ENCODE measurements at regions not wholly inside any gene's neighbourhood (a gene's known extent, or its start where the extent isn't known, plus 50 kb on each side); places are given as distances from the start of the nearest gene placed in this dataset.

- H3K27ac Mint-ChIP-seq (ENCODE audit: unreplicated experiment), result no peak overlapping the region
- no peak overlapping the region for H3K9ac ChIP-seq (ENCODE audit: low read length)
- no peak overlapping the region for H2AFZ ChIP-seq (ENCODE audit: low read depth, low read length)
- H3K27me3 ChIP-seq (ENCODE audit: insufficient read depth, low read length), result no peaks in the 10 kb centered on the region
- H3K4me1 Mint-ChIP-seq (ENCODE audit: low read depth, unreplicated experiment), result peaks cover 5% of the 10 kb centered on the region
- peaks cover 3% of the 10 kb centered on the region for H3K36me3 Mint-ChIP-seq (ENCODE audit: low read depth, unreplicated experiment)
- TF ChIP-seq CTCF (IDR thresholded peaks at IDR 0.05; ENCODE audit: insufficient read depth, low read depth, low read length) (no peak), EZH2 (IDR thresholded peaks at IDR 0.05; ENCODE audit: insufficient read depth, low read length) (no peak)
- peaks cover 6% of the 10 kb centered on the region for H3K4me1 ChIP-seq (ENCODE audit: insufficient read depth, low read length)
- H3K9me3 ChIP-seq (ENCODE audit: insufficient read depth, low read depth, low read length), result no peaks in the 10 kb centered on the region
- no peaks in the 10 kb centered on the region for H3K79me2 ChIP-seq (ENCODE audit: insufficient read depth, low read length)
- no peak for DNase-seq (ENCODE audit: low read depth)
- no peak for FAIRE-seq
- no peaks in the 10 kb centered on the region for H3K9me3 Mint-ChIP-seq (ENCODE audit: unreplicated experiment)
- H3K27ac ChIP-seq (ENCODE audit: low read depth, low read length), result no peak overlapping the region
- H4K20me1 ChIP-seq (ENCODE audit: insufficient read depth, low read length), result no peaks in the 10 kb centered on the region
- H3K4me3 ChIP-seq (ENCODE audit: insufficient read depth, low read depth, low read length), result no peak overlapping the region
- H3K4me2 ChIP-seq (ENCODE audit: low read length), result no peak overlapping the region
- H3K36me3 ChIP-seq (ENCODE audit: insufficient read depth, low read length), result no peaks in the 10 kb centered on the region
- H3K27me3 Mint-ChIP-seq (ENCODE audit: low read depth, unreplicated experiment), result peaks cover 11% of the 10 kb centered on the region
- no peak overlapping the region for H3K4me3 Mint-ChIP-seq (ENCODE audit: unreplicated experiment)
These were observed 93.3 kb upstream of the SPRED2 start for GRCh38 chr2:65525616-65526231.

GRCh38 chr2:65522922-65523321, 90.5 kb upstream of the SPRED2 start:
- Mint-ChIP-seq H3K36me3 (ENCODE audit: low read depth, unreplicated experiment) (peaks cover 3% of the 10 kb centered on the region), H3K4me1 (ENCODE audit: low read depth, unreplicated experiment) (no peaks in the 10 kb centered on the region), H3K9me3 (ENCODE audit: unreplicated experiment) (no peaks in the 10 kb centered on the region), H3K4me3 (ENCODE audit: unreplicated experiment) (no peak overlapping the region), H3K27me3 (ENCODE audit: low read depth, unreplicated experiment) (no peaks in the 10 kb centered on the region), H3K27ac (ENCODE audit: unreplicated experiment) (no peak overlapping the region)
- H3K9ac ChIP-seq (ENCODE audit: low read length), result no peak overlapping the region
- H3K4me3 ChIP-seq (ENCODE audit: insufficient read depth, low read depth, low read length), result no peak overlapping the region
- DNase-seq (ENCODE audit: low read depth) (no peak), FAIRE-seq (no peak)
- TF ChIP-seq CTCF (IDR thresholded peaks at IDR 0.05; ENCODE audit: insufficient read depth, low read depth, low read length), result no peak
- TF ChIP-seq EZH2 (IDR thresholded peaks at IDR 0.05; ENCODE audit: insufficient read depth, low read length), result no peak
- no peak overlapping the region for H3K27ac ChIP-seq (ENCODE audit: low read depth, low read length)
- H3K9me3 ChIP-seq (ENCODE audit: insufficient read depth, low read depth, low read length), result no peaks in the 10 kb centered on the region
- no peak overlapping the region for H3K4me2 ChIP-seq (ENCODE audit: low read length)
- no peaks in the 10 kb centered on the region for H3K4me1 ChIP-seq (ENCODE audit: insufficient read depth, low read length)
- no peaks in the 10 kb centered on the region for H3K79me2 ChIP-seq (ENCODE audit: insufficient read depth, low read length)
- H2AFZ ChIP-seq (ENCODE audit: low read depth, low read length), result no peak overlapping the region
- no peaks in the 10 kb centered on the region for H4K20me1 ChIP-seq (ENCODE audit: insufficient read depth, low read length)
- no peaks in the 10 kb centered on the region for H3K27me3 ChIP-seq (ENCODE audit: insufficient read depth, low read length)
- H3K36me3 ChIP-seq (ENCODE audit: insufficient read depth, low read length), result no peaks in the 10 kb centered on the region

- Mint-ChIP-seq H3K9me3 (ENCODE audit: unreplicated experiment) (no peaks in the 10 kb centered on the region), H3K27me3 (ENCODE audit: low read depth, unreplicated experiment) (no peaks in the 10 kb centered on the region), H3K4me3 (ENCODE audit: unreplicated experiment) (no peak overlapping the region), H3K27ac (ENCODE audit: unreplicated experiment) (no peak overlapping the region), H3K36me3 (ENCODE audit: low read depth, unreplicated experiment) (no peaks in the 10 kb centered on the region), H3K4me1 (ENCODE audit: low read depth, unreplicated experiment) (peaks cover 15% of the 10 kb centered on the region)
- H3K36me3 ChIP-seq (ENCODE audit: insufficient read depth, low read length), result no peaks in the 10 kb centered on the region
- no peak overlapping the region for H3K27ac ChIP-seq (ENCODE audit: low read depth, low read length)
- peaks cover 4% of the 10 kb centered on the region for H3K4me1 ChIP-seq (ENCODE audit: insufficient read depth, low read length)
- no peak overlapping the region for H2AFZ ChIP-seq (ENCODE audit: low read depth, low read length)
- TF ChIP-seq CTCF (IDR thresholded peaks at IDR 0.05; ENCODE audit: insufficient read depth, low read depth, low read length), result no peak
- TF ChIP-seq EZH2 (IDR thresholded peaks at IDR 0.05; ENCODE audit: insufficient read depth, low read length), result no peak
- no peak overlapping the region for H3K9ac ChIP-seq (ENCODE audit: low read length)
- no peak for DNase-seq (ENCODE audit: low read depth)
- no peaks in the 10 kb centered on the region for H3K9me3 ChIP-seq (ENCODE audit: insufficient read depth, low read depth, low read length)
- no peaks in the 10 kb centered on the region for H4K20me1 ChIP-seq (ENCODE audit: insufficient read depth, low read length)
- no peak overlapping the region for H3K4me3 ChIP-seq (ENCODE audit: insufficient read depth, low read depth, low read length)
- no peaks in the 10 kb centered on the region for H3K79me2 ChIP-seq (ENCODE audit: insufficient read depth, low read length)
- no peaks in the 10 kb centered on the region for H3K27me3 ChIP-seq (ENCODE audit: insufficient read depth, low read length)
- FAIRE-seq, result no peak
- H3K4me2 ChIP-seq (ENCODE audit: low read length), result no peak overlapping the region
These were observed 86.4 kb upstream of the SPRED2 start for GRCh38 chr2:65518751-65519150.
